Epithelial cell of prostate (primary cell): ENCODE measurements at regions not wholly inside any gene's neighbourhood (a gene's known extent, or its start where the extent isn't known, plus 50 kb on each side); places are given as distances from the start of the nearest gene placed in this dataset.
"Not testable (repeated sequence)": the region's sequence is repeated elsewhere in the genome, so short reads cannot be mapped to it uniquely, and the experiment has no call there.

Experiments
- DNase-seq: peaks from one replicate; pipeline ENCODE4 v3.0.0-alpha.2; 2011; ENCODE audit warnings: low read depth, low spot score
- H3K27ac ChIP-seq: fragments of 450-650 bp; 2 replicates; pipeline ENCODE4 v1.5.1; 2017; ENCODE audit warnings: mild to moderate bottlenecking

GRCh38 chr18:34516355-34516754 is 193.7 kb upstream of the DTNA start:
- not testable (repeated sequence) for H3K27ac ChIP-seq, DNase-seq

GRCh38 chr18:34516996-34517395 is 193.1 kb upstream of the DTNA start:
- DNase-seq, H3K27ac ChIP-seq: not testable (repeated sequence)

- H3K27ac ChIP-seq: no peak overlapping the region
- no peak for DNase-seq
Measured at GRCh38 chr18:34521040-34521439, 189.1 kb upstream of the DTNA start.

- H3K27ac ChIP-seq: no peak overlapping the region
- no peak for DNase-seq
Measured at GRCh38 chr18:34522603-34523002, 187.5 kb upstream of the DTNA start.

GRCh38 chr18:34525244-34525643 is 184.9 kb upstream of the DTNA start:
- DNase-seq: no peak

GRCh38 chr18:34528177-34528576 is 181.9 kb upstream of the DTNA start:
- H3K27ac ChIP-seq: no peak overlapping the region
- no peak for DNase-seq

More at GRCh38 chr18:34525244-34525643, 184.9 kb upstream of the DTNA start:
- H3K27ac ChIP-seq: no peak overlapping the region

- no peak for DNase-seq
- H3K27ac ChIP-seq: no peak overlapping the region
Measured at GRCh38 chr18:34529358-34530335, 180.5 kb upstream of the DTNA start.

GRCh38 chr18:34531110-34531509 is 179.0 kb upstream of the DTNA start:
- no peak for DNase-seq

GRCh38 chr18:34534642-34535041 is 175.5 kb upstream of the DTNA start:
- DNase-seq, H3K27ac ChIP-seq: not testable (repeated sequence)

More at GRCh38 chr18:34531110-34531509, 179.0 kb upstream of the DTNA start:
- no peak overlapping the region for H3K27ac ChIP-seq

- no peak for DNase-seq
Measured at GRCh38 chr18:34540897-34541296, 169.2 kb upstream of the DTNA start.

GRCh38 chr18:34542625-34543024 is 167.5 kb upstream of the DTNA start:
- no peak overlapping the region for H3K27ac ChIP-seq
- no peak for DNase-seq

More at GRCh38 chr18:34540897-34541296, 169.2 kb upstream of the DTNA start:
- no peak overlapping the region for H3K27ac ChIP-seq

- no peak overlapping the region for H3K27ac ChIP-seq
Measured at GRCh38 chr18:34543356-34543755, 166.7 kb upstream of the DTNA start.

GRCh38 chr18:34543945-34544344 is 166.2 kb upstream of the DTNA start:
- no peak for DNase-seq
- H3K27ac ChIP-seq: no peak overlapping the region

More at GRCh38 chr18:34543356-34543755, 166.7 kb upstream of the DTNA start:
- DNase-seq: no peak

- no peak overlapping the region for H3K27ac ChIP-seq
- DNase-seq: no peak
Measured at GRCh38 chr18:34544930-34545329, 165.2 kb upstream of the DTNA start.

- DNase-seq: no peak
- H3K27ac ChIP-seq: no peak overlapping the region
Measured at GRCh38 chr18:34548120-34548972, 161.8 kb upstream of the DTNA start.

GRCh38 chr18:34548973-34549294 is 161.2 kb upstream of the DTNA start:
- no peak for DNase-seq
- no peak overlapping the region for H3K27ac ChIP-seq

GRCh38 chr18:34549367-34549766 is 160.7 kb upstream of the DTNA start:
- no peak overlapping the region for H3K27ac ChIP-seq
- DNase-seq: no peak

- no peak for DNase-seq
- no peak overlapping the region for H3K27ac ChIP-seq
Measured at GRCh38 chr18:34550156-34550555, 159.9 kb upstream of the DTNA start.

GRCh38 chr18:34550902-34551301 is 159.2 kb upstream of the DTNA start:
- H3K27ac ChIP-seq: no peak overlapping the region
- DNase-seq: no peak

GRCh38 chr18:34551824-34552223 is 158.3 kb upstream of the DTNA start:
- no peak overlapping the region for H3K27ac ChIP-seq
- no peak for DNase-seq
